GM19351 (cell line): ENCODE measurements at regions not wholly inside any gene's neighbourhood (a gene's known extent, or its start where the extent isn't known, plus 50 kb on each side); places are given as distances from the start of the nearest gene placed in this dataset.
"Not testable (repeated sequence)": the region's sequence is repeated elsewhere in the genome, so short reads cannot be mapped to it uniquely, and the experiment has no call there.

Experiments
- ATAC-seq: cut with Tn5 transposase; IDR thresholded peaks from one replicate; pipeline ENCODE4 v1.9.1; 2021; ENCODE audit warnings: mild to moderate bottlenecking, moderate library complexity; ENCODE audit not compliant: unreplicated experiment

DNA sequence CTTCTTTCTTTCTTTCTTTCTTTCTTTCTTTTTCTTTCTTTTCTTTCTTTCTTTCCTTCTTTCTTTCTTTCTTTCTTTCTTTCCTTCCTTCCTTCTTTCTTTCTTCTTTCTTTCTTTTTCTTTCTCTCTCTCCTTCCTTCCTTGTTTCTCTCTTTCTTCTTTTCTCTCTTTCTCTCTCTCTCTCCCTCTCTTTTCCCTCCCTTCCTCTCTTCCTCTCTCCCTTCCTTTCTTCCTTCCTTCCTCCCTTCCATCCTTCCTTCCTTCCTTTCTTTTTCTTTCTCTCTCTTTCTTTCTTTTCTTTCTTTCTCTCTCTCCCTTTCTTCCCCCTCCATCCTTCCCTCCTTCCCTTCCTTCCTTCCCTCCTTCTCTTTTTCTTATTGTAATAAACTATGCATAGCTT is 105.5 kb downstream of the ZBTB18 start:
- not testable (repeated sequence) for ATAC-seq

DNA sequence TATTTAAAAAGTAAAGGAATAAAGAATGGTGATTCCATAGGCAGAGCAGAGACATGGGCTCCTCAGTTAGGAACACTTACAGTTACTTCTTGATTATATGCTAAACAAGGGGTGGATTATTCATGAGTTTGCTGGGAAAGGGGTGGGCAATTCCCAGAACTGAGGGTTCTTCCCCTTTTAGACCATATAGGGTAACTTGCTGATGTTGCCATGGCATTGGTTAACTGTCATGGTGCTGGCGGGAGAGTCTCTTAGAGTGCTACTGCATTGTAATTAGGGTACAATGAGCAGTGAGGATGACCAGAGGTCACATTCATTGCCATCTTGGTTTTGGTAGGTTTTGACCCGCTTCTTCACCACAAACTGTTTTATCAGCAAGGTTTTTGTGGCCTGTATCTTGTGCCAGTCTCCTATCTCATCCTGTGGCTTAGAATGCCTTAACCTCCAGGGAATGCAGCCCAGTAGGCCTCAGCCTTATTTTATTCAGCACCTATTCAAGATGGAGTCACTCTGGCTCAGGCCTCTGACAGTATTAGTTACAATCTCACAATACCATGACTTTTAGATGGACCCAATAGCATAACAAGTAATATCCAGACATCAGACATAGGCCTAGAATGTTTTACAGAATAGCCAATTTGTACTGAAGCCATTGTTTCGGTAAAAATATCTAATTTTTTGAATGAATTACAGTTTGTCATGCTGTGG is 106.8 kb downstream of the ZBTB18 start:
- ATAC-seq = no peak

DNA sequence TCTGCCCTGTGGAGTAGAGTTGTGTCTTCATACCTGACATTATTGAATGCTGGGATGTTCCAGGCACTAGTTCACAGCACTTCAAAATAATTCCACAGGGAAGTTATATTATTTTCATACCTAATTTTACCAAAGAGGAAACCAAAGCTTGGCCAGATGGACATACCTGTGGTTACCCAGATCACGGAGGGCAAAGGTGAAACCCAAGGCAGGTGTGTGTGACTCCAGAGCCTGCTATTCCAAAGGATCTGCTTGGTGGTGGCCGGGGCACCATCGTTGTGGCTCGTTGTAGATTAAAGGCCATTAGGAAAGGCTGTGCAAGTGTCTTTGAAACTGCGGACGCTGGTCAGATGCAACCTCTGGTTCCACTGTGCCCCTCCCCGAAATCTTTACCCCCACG is 108.6 kb downstream of the ZBTB18 start:
- no peak for ATAC-seq

- ATAC-seq = no peak
Observed at GRCh38 chr1:244160455-244161235, 109.6 kb downstream of the ZBTB18 start.

DNA sequence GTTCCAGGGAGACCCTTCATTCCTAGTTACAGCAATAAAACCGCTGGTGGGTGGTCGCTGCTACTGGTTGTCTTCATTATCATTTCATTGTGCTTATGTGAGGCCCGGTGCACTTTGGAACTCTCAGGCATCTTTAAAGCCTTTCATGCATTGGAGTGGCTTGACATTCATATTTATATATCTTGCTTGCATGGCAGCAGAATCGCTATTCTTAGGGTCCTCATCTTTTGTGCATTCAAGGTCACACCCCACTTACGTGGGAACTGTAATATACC is 110.1 kb downstream of the ZBTB18 start:
- no peak for ATAC-seq

GRCh38 chr1:244162786-244163530 is 111.9 kb downstream of the ZBTB18 start:
- no peak for ATAC-seq

DNA sequence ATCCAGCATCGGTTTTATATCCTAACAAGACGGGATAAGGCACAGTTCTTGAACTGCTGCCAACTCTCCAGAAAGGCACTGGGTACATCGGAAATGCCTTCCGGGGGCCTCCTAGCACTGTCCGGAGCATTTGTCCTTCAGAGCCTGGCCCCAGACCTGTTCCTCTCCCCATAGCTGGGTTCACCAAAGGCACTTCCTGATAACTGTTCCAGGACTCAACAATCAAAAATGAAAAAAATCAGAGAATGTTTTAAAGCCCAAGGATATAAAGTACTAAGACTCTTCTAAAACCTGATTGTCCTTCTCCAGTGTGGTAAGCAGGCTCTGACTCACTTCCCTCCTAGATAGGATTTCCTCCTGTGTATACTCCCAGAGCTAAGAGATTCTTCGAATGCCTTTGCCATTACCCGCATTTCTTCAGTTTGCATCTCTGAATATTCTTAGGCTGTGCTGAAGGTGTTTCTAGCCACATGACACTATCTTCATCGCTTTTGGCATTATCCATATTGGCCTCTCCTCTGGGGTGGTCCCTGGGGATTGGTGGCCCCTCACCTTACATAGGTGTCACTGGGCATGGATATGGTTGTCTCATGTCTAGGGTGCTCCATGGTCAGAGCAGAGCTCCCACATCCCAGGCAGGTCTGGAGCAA is 112.9 kb downstream of the ZBTB18 start:
- ATAC-seq = no peak

GRCh38 chr1:244164511-244164890 is 113.4 kb downstream of the ZBTB18 start:
- ATAC-seq = no peak

DNA sequence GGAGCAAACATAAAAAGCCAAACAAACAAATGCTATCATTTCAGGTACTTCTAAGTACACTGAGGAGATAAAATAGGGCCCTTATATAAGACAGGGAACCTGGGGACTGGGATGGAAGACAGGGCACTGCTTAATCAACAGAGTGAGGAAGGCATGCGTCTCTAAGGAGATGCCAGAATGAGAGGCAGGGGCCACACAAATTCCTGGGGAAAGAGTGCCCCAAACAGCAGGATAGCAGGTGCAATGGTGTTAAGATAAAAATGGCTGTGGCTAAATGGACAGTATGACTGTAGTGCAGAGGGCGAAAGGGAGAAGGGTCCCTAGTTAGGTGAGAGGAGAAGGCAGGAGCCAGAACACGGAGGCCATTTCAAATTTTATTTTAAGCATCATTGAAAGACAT is 113.9 kb downstream of the ZBTB18 start:
- no peak for ATAC-seq

DNA sequence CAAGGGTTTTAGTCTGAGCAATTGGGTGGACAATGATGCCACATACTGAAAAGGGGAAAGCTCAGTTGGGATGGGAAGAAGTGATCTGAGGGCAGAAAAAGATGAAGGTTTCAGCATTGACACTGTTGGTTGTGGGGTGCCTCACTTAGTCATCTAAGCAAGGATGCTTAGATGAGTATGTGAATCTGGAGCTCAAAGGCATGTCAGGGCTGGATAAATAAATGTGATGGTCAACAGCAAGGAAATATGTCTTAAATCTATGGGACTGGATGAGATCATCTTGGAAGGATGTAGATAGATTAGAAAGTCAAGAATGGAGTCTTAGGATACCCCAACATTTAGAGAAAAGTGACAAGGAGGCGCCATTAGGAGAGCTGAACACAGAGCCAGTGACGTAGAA is 114.6 kb downstream of the ZBTB18 start:
- ATAC-seq = no peak

- no peak for ATAC-seq
Observed at GRCh38 chr1:244171241-244171985, 120.3 kb downstream of the ZBTB18 start.

DNA sequence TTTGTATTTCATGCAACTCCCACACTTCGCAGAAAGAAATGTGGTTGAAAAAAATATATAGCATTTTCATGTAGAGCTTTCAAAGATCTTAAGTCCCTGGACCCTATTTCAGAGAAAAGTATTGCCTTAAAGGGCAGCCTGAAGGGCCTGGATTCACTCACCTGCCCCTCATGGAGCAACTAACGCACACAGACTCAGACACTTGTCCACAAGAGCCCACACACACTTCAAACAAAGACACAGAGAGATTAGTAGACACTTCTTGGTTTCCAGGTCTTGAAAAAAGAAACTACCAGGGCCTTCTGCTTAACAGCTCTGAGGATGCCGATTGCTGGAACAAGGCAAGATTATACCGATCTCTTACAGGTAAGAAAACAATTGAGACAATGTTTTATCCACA is 122.2 kb downstream of the ZBTB18 start:
- no peak for ATAC-seq

DNA sequence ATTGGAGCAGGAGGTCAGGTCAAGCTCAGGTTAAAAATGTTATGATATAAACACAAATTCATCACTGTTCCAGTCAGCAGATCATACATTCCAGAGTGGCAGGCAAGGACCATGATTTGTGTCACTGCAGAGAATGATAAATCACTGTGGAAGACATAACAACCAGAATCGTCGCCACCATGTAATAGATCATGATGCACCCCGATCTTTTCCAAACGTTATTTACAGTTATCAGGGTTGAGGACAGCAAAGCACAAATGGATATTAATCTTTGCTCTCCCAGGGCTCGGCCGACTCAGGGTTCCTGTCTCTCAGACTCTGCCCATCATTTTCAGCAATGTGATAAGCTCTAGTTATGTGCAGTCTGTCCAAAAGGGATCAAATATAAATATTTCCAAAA is 122.7 kb downstream of the ZBTB18 start:
- ATAC-seq = no peak

GRCh38 chr1:244174922-244175521 is 123.9 kb downstream of the ZBTB18 start:
- ATAC-seq = no peak

- no peak for ATAC-seq
Observed at GRCh38 chr1:244176201-244176600, 125.1 kb downstream of the ZBTB18 start.

DNA sequence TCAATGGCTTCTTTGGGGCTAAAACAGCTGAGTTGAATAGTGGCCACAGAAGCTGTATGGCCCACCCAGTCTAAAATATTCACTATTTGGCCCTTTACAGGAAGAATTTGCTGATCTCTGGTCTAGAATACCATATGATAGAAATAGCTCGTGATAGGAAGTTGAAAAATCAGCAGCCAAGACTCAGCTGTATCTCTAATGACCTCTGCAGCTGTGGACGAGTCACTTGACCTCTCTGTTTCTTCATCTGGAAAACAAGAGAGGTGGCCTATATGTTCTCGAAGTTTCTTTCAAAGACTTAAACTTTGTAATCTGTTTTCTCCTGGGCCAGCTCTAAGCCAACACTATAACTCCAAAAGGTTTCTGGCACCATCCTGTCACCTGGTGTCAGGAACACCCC is 129.2 kb downstream of the ZBTB18 start:
- no peak for ATAC-seq

DNA sequence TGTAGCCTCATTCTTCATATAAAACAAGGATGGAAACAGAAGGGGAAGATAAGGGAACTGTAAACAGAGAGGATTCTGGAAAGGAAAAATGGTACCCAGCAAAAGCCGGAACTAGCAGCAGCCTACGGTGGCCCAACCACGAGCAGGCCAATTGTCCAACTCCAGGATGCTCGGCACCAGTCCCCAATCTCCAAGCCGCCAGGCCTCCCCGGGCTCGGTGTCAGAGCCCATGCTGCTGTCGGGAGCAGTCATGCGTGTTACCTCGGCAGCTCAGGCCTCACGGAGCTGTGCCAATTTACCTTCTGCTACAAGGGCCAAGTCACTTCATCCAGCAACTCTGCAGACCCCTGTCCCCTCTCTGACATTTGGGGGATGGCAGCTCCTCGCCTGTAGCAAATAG is 130.8 kb downstream of the ZBTB18 start:
- no peak for ATAC-seq

DNA sequence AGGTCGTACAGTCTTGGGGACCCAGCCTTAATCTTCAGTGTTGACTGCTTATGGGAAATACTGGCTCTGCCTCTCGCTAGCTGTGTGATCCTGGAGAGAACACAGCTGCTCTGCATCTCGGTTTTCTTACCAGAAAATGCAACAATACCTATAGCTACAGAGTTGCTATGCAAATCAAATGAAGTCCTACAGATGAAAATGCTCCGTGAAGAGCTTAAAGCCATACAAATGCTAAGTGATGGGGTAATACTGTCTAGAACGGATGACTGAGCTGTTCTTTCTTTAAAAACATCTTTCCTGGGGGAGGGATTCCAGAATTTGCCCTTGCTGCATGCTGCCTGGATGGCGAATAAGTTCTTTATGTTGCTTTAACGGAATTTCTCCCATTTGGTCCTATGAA is 132.0 kb downstream of the ZBTB18 start:
- no peak for ATAC-seq

- no peak for ATAC-seq
Observed at GRCh38 chr1:244186372-244186771, 135.3 kb downstream of the ZBTB18 start.

DNA sequence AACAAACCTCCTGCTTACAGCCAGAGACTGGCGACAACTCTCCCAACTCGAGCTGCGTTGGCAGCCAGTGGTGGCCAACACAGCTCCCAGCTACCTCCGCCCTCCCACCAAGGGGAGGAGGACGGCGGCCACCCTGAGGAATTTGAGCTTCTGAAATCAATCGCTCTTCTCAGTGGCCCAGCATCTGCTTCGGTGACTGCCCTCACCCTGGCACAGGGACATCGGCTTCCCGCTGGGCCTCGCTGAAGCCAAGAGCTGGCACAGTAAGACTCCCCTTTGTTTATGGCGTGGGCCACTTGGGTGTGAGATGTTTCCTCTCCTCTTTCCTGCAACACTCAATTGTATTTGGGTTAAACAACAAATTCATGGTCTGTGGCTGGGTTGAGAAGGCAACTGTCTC is 136.2 kb downstream of the ZBTB18 start:
- ATAC-seq = no peak

DNA sequence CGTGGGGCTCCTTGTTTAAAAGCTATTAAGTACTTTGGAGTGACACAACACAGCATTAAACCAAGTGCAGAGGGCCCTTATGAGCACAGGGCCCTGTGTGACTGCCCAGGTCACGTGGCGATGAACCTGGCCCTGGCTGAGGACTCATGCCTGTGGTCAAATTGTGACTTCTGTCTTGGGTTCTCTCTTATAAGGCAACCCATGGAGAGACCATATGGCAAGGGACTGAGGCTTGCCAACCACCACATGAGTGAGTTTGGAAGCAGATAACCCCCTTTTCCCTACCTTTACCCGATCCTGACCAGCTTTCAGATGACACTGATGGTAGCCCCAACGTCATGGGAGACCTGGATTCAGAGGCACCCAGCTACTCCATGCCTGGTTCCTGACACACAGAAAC is 140.5 kb downstream of the ZBTB18 start:
- no peak for ATAC-seq
